ENCODE measurements at regions not wholly inside any gene's neighbourhood (a gene's known extent, or its start where the extent isn't known, plus 50 kb on each side); places are given as distances from the start of the nearest gene placed in this dataset.
"Not testable (repeated sequence)": the region's sequence is repeated elsewhere in the genome, so short reads cannot be mapped to it uniquely, and the experiment has no call there.

- H3K4me2 ChIP-seq (ENCODE audit: low read length); CTCF ChIA-PET; H3K9ac ChIP-seq (ENCODE audit: low read length); BruUV-seq (replicated peaks); H3K36me3 ChIP-seq (ENCODE audit: low read depth, low read length); H3K9me2 ChIP-seq (replicated peaks; ENCODE audit: low read length); H3K27me3 ChIP-seq (ENCODE audit: low read length); DNase-seq; H3K9me3 ChIP-seq (ENCODE audit: low read length); intact Hi-C loops (cut with micrococcal nuclease); H3K4me3 ChIP-seq (ENCODE audit: low read length); H3K4me1 ChIP-seq (ENCODE audit: insufficient read depth, low read length); H3F3A ChIP-seq (ENCODE audit: low read length, unreplicated experiment); POLR2A ChIA-PET (ENCODE audit: unreplicated experiment); H2AFZ ChIP-seq (ENCODE audit: low read length); H3K27ac ChIP-seq (ENCODE audit: low read length); ATAC-seq; H4K20me1 ChIP-seq (ENCODE audit: low read length): not testable (repeated sequence)
- H3K79me2 ChIP-seq (ENCODE audit: low read length), result peaks cover 32% of the 10 kb centered on the region
Observed at GRCh38 chr7:128561116-128561722, 84.7 kb downstream of the METTL2B start.

- POLR2A ChIA-PET (ENCODE audit: unreplicated experiment); H3K9ac ChIP-seq (ENCODE audit: low read length); H3K9me3 ChIP-seq (ENCODE audit: low read length); H3F3A ChIP-seq (ENCODE audit: low read length, unreplicated experiment); H3K27ac ChIP-seq (ENCODE audit: low read length); H4K20me1 ChIP-seq (ENCODE audit: low read length); H3K4me2 ChIP-seq (ENCODE audit: low read length); BruUV-seq (replicated peaks); H3K4me1 ChIP-seq (ENCODE audit: insufficient read depth, low read length); H3K36me3 ChIP-seq (ENCODE audit: low read depth, low read length); DNase-seq; H3K9me2 ChIP-seq (replicated peaks; ENCODE audit: low read length); H3K4me3 ChIP-seq (ENCODE audit: low read length); ATAC-seq; H3K27me3 ChIP-seq (ENCODE audit: low read length); intact Hi-C loops (cut with micrococcal nuclease); CTCF ChIA-PET; H2AFZ ChIP-seq (ENCODE audit: low read length): not testable (repeated sequence)
- peaks cover 32% of the 10 kb centered on the region for H3K79me2 ChIP-seq (ENCODE audit: low read length)
Observed at GRCh38 chr7:128562795-128563194, 86.2 kb downstream of the METTL2B start.

- ATAC-seq; H3K9me3 ChIP-seq (ENCODE audit: low read length); H3K4me2 ChIP-seq (ENCODE audit: low read length); CTCF ChIA-PET; BruUV-seq (replicated peaks); H3K9ac ChIP-seq (ENCODE audit: low read length); H3K4me3 ChIP-seq (ENCODE audit: low read length); H3K9me2 ChIP-seq (replicated peaks; ENCODE audit: low read length); POLR2A ChIA-PET (ENCODE audit: unreplicated experiment); H3K4me1 ChIP-seq (ENCODE audit: insufficient read depth, low read length); H3K27me3 ChIP-seq (ENCODE audit: low read length); H3K36me3 ChIP-seq (ENCODE audit: low read depth, low read length); H3K27ac ChIP-seq (ENCODE audit: low read length); intact Hi-C loops (cut with micrococcal nuclease); H2AFZ ChIP-seq (ENCODE audit: low read length); H4K20me1 ChIP-seq (ENCODE audit: low read length); DNase-seq; H3F3A ChIP-seq (ENCODE audit: low read length, unreplicated experiment): not testable (repeated sequence)
- peaks cover 35% of the 10 kb centered on the region for H3K79me2 ChIP-seq (ENCODE audit: low read length)
Observed at GRCh38 chr7:128564123-128564700, 87.7 kb downstream of the METTL2B start.

DNA sequence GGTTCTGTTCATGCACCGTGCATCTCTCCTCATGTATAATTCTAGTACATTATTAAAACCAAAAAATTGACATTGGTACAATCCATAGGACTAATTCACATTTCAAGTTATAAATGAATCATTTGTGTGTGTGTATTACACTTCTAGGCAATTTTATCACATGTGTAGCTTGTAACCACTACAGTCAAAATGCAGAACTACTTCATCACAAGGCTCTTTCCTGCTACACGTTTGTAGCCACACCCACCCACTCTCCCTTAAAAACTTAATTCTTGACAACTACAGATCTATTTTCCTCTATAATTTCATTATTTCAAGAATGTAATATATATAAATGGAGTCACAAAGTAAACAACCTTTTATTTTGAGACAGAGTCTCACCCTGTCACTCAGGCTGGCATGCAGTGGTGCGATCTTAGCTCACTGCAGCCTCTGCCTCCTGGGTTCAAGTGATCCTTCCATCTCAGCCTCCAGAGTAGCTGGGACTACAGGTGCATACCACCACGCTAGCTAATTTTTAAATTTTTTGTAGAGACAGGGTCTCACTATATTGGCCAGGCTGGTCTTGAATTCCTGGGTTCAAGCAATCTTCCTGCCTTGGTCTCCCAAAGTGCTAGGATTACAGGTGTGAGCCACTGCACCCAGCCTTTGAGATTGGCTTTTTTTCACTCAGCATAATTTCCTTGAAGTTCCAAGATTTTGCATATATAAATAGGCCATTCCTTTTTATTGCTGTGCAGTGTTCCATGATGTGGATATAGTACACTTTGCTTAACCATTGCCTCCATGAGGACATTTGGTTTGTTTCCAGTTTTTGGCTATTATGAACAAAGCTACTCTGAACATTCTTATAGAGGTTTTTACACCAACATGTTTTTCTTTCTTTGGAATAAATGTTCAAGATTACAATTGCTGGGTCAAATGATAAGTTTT is 88.7 kb downstream of the METTL2B start:
- BruUV-seq (replicated peaks); H3K9me2 ChIP-seq (replicated peaks; ENCODE audit: low read length); ATAC-seq; H3K27me3 ChIP-seq (ENCODE audit: low read length); DNase-seq; H3F3A ChIP-seq (ENCODE audit: low read length, unreplicated experiment); H3K9me3 ChIP-seq (ENCODE audit: low read length); H3K36me3 ChIP-seq (ENCODE audit: low read depth, low read length); H3K4me1 ChIP-seq (ENCODE audit: insufficient read depth, low read length); H3K4me3 ChIP-seq (ENCODE audit: low read length); H2AFZ ChIP-seq (ENCODE audit: low read length); intact Hi-C loops (cut with micrococcal nuclease); H3K4me2 ChIP-seq (ENCODE audit: low read length); POLR2A ChIA-PET (ENCODE audit: unreplicated experiment); H4K20me1 ChIP-seq (ENCODE audit: low read length); H3K27ac ChIP-seq (ENCODE audit: low read length); H3K9ac ChIP-seq (ENCODE audit: low read length); CTCF ChIA-PET: not testable (repeated sequence)
- peaks cover 36% of the 10 kb centered on the region for H3K79me2 ChIP-seq (ENCODE audit: low read length)

DNA sequence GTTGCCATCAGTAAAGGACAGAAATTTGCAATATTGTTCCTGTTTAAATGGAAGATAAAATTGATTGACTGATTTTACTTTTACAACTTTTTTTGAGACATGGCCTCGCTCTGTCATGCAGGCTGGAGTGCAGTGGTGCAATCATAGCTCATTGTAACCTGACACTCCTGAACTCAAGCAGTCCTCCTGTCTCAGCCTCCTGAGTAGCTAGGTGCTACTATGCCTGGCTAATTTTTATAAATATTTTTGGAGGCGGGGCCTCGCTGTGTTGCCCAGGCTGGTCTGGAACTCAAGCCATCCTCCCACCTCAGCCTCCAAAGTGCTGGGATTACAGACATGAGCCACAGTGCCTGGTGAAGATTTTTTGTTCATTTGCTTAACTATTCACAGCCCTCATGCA is 96.8 kb upstream of the GARIN1A start:
- H3K36me3 ChIP-seq (ENCODE audit: low read depth, low read length); H3K4me3 ChIP-seq (ENCODE audit: low read length); H3F3A ChIP-seq (ENCODE audit: low read length, unreplicated experiment); H3K9me3 ChIP-seq (ENCODE audit: low read length); H2AFZ ChIP-seq (ENCODE audit: low read length); H3K9me2 ChIP-seq (replicated peaks; ENCODE audit: low read length); BruUV-seq (replicated peaks); POLR2A ChIA-PET (ENCODE audit: unreplicated experiment); CTCF ChIA-PET; H3K4me1 ChIP-seq (ENCODE audit: insufficient read depth, low read length); H3K4me2 ChIP-seq (ENCODE audit: low read length); H4K20me1 ChIP-seq (ENCODE audit: low read length); DNase-seq; intact Hi-C loops (cut with micrococcal nuclease); H3K27ac ChIP-seq (ENCODE audit: low read length); H3K9ac ChIP-seq (ENCODE audit: low read length); H3K27me3 ChIP-seq (ENCODE audit: low read length): not testable (repeated sequence)
- peak; percentile 48 for ATAC-seq
- peaks cover 14% of the 10 kb centered on the region; the same call in 1 of the 2 replicates for H3K79me2 ChIP-seq (ENCODE audit: low read length)

DNA sequence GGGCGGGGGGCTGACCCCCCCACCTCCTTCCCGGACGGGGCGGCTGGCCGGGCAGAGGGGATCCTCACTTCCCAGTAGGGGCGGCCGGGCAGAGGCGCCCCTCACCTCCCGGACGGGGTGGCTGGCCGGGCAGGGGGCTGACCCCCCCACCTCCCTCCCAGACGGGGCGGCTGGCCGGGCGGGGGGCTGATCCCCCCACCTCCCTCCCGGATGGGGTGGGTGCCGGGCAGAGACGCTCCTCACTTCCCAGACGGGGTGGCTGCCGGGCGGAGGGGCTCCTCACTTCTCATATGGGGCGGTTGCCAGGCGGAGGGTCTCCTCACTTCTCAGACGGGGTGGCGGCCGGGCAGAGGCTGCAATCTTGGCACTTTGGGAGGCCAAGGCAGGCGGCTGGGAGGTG is 95.1 kb upstream of the GARIN1A start:
- H3K79me2 ChIP-seq (ENCODE audit: low read length); BruUV-seq (replicated peaks); H3K4me3 ChIP-seq (ENCODE audit: low read length); H3K9me3 ChIP-seq (ENCODE audit: low read length); H3K9me2 ChIP-seq (replicated peaks; ENCODE audit: low read length); H3K4me2 ChIP-seq (ENCODE audit: low read length); intact Hi-C loops (cut with micrococcal nuclease); ATAC-seq; H3F3A ChIP-seq (ENCODE audit: low read length, unreplicated experiment); H3K9ac ChIP-seq (ENCODE audit: low read length); H2AFZ ChIP-seq (ENCODE audit: low read length); H3K27me3 ChIP-seq (ENCODE audit: low read length); CTCF ChIA-PET; H4K20me1 ChIP-seq (ENCODE audit: low read length); POLR2A ChIA-PET (ENCODE audit: unreplicated experiment); H3K4me1 ChIP-seq (ENCODE audit: insufficient read depth, low read length); H3K27ac ChIP-seq (ENCODE audit: low read length); DNase-seq; H3K36me3 ChIP-seq (ENCODE audit: low read depth, low read length): not testable (repeated sequence)
